ENCODE measurements at regions not wholly inside any gene's neighbourhood (a gene's known extent, or its start where the extent isn't known, plus 50 kb on each side); places are given as distances from the start of the nearest gene placed in this dataset.

- H3K27ac ChIP-seq, result no peak overlapping the region
- H3K4me3 ChIP-seq, result no peak overlapping the region
- 52 to 74% methylated on average over 4 to 5 of the region's 5 CpGs for WGBS, 2 donors (ENCODE audit: low coverage in 1 of 2)
- DNase-seq, result no peak
- no peaks in the 10 kb centered on the region for H3K9me3 ChIP-seq
- H3K36me3 ChIP-seq, result no peaks in the 10 kb centered on the region
- no peaks in the 10 kb centered on the region for H3K4me1 ChIP-seq
- H3K27me3 ChIP-seq, result peaks cover 12% of the 10 kb centered on the region
- in situ Hi-C loops (cut with MboI; ENCODE audit: low pct_ligation_motif_present in 1 of 4, low pct_unique_long_range_greater_than_20kb in 1 of 4, low sequenced_read_pairs in 3 of 4) (no loop called here), intact Hi-C loops (cut with DNase I; ENCODE audit: low total_unique reads) (no loop called here)
- TF ChIP-seq CTCF (IDR thresholded peaks at IDR 0.05) (no peak), POLR2AphosphoS5 (IDR thresholded peaks at IDR 0.05) (no peak), POLR2A (IDR thresholded peaks at IDR 0.05) (no peak), EP300 (IDR thresholded peaks at IDR 0.05; ENCODE audit: low read depth) (no peak)
Observed at GRCh38 chr10:113411456-113411855, 141.4 kb upstream of the HABP2 start.

GRCh38 chr10:113412161-113412560 lies 140.7 kb upstream of the HABP2 start:
- intact Hi-C loops (cut with DNase I; ENCODE audit: low total_unique reads) (no loop called here), in situ Hi-C loops (cut with MboI; ENCODE audit: low pct_ligation_motif_present in 1 of 4, low pct_unique_long_range_greater_than_20kb in 1 of 4, low sequenced_read_pairs in 3 of 4) (no loop called here)
- Histone ChIP-seq H3K36me3 (no peaks in the 10 kb centered on the region), H3K9me3 (no peaks in the 10 kb centered on the region), H3K27me3 (peaks cover 12% of the 10 kb centered on the region), H3K27ac (no peak overlapping the region), H3K4me3 (no peak overlapping the region), H3K4me1 (no peaks in the 10 kb centered on the region)
- TF ChIP-seq CTCF (IDR thresholded peaks at IDR 0.05) (no peak), POLR2A (IDR thresholded peaks at IDR 0.05) (no peak), EP300 (IDR thresholded peaks at IDR 0.05; ENCODE audit: low read depth) (no peak), POLR2AphosphoS5 (IDR thresholded peaks at IDR 0.05) (no peak)
- WGBS, 2 donors (ENCODE audit: low coverage in 1 of 2), result 71 to 78% methylated on average over 3 of the region's 3 CpGs
- no peak for DNase-seq

GRCh38 chr10:113414543-113414942 lies 138.3 kb upstream of the HABP2 start:
- peaks cover 0 to 2% of the 10 kb centered on the region in 2 donors for H3K9me3 ChIP-seq
- TF ChIP-seq POLR2A (IDR thresholded peaks at IDR 0.05), result no peak
- TF ChIP-seq CTCF (IDR thresholded peaks at IDR 0.05), result no peak
- no peak for DNase-seq
- H3K27ac ChIP-seq, result no peak overlapping the region
- H3K27me3 ChIP-seq, result peaks cover 12% of the 10 kb centered on the region
- no peaks in the 10 kb centered on the region for H3K36me3 ChIP-seq
- H3K4me3 ChIP-seq, result no peak overlapping the region
- no peaks in the 10 kb centered on the region for H3K4me1 ChIP-seq
- intact Hi-C loops (cut with DNase I; ENCODE audit: low total_unique reads) (no loop called here), in situ Hi-C loops (cut with MboI; ENCODE audit: low pct_ligation_motif_present in 1 of 4, low pct_unique_long_range_greater_than_20kb in 1 of 4, low sequenced_read_pairs in 3 of 4) (no loop called here)

- WGBS, 2 donors (ENCODE audit: low coverage in 1 of 2), result 57 to 71% methylated on average over 3 of the region's 3 CpGs
- intact Hi-C loops (cut with DNase I; ENCODE audit: low total_unique reads), result no loop called here
Observed at GRCh38 chr10:113415246-113415645, 137.6 kb upstream of the HABP2 start.

More at GRCh38 chr10:113415246-113415645, 137.6 kb upstream of the HABP2 start:
- no peak overlapping the region for H3K4me3 ChIP-seq
- H3K36me3 ChIP-seq, result no peaks in the 10 kb centered on the region
- no peak overlapping the region for H3K27ac ChIP-seq
- in situ Hi-C loops (cut with MboI; ENCODE audit: low pct_ligation_motif_present in 1 of 4, low pct_unique_long_range_greater_than_20kb in 1 of 4, low sequenced_read_pairs in 3 of 4), result no loop called here
- peaks cover 12% of the 10 kb centered on the region for H3K27me3 ChIP-seq
- H3K4me1 ChIP-seq, result no peaks in the 10 kb centered on the region
- DNase-seq, result no peak
- peaks cover under 1 to 9% of the 10 kb centered on the region in 2 donors for H3K9me3 ChIP-seq
- TF ChIP-seq POLR2AphosphoS5 (IDR thresholded peaks at IDR 0.05) (no peak), EP300 (IDR thresholded peaks at IDR 0.05; ENCODE audit: low read depth) (no peak), POLR2A (IDR thresholded peaks at IDR 0.05) (no peak), CTCF (IDR thresholded peaks at IDR 0.05) (no peak)
